ENCODE measurements at regions not wholly inside any gene's neighbourhood (a gene's known extent, or its start where the extent isn't known, plus 50 kb on each side); places are given as distances from the start of the nearest gene placed in this dataset.
"Not testable (repeated sequence)": the region's sequence is repeated elsewhere in the genome, so short reads cannot be mapped to it uniquely, and the experiment has no call there.

GRCh38 chr4:60579335-60579734 is 620.8 kb upstream of the ADGRL3 start:
- no peak for DNase-seq

GRCh38 chr4:60581919-60582536 is 618.1 kb upstream of the ADGRL3 start:
- DNase-seq: no peak

- DNase-seq: no peak
Measured at GRCh38 chr4:60588556-60588955, 611.6 kb upstream of the ADGRL3 start.

GRCh38 chr4:60589425-60589824 is 610.7 kb upstream of the ADGRL3 start:
- no peak for DNase-seq

GRCh38 chr4:60590116-60590515 is 610.0 kb upstream of the ADGRL3 start:
- DNase-seq: no peak

- no peak for DNase-seq
Measured at GRCh38 chr4:60605646-60606354, 594.3 kb upstream of the ADGRL3 start.

GRCh38 chr4:60611762-60612496 is 588.2 kb upstream of the ADGRL3 start:
- DNase-seq: no peak

GRCh38 chr4:60617731-60618130 is 582.4 kb upstream of the ADGRL3 start:
- DNase-seq: no peak

GRCh38 chr4:60619531-60620305 is 580.4 kb upstream of the ADGRL3 start:
- DNase-seq: no peak

GRCh38 chr4:60637976-60638375 is 562.1 kb upstream of the ADGRL3 start:
- no peak for DNase-seq

- no peak for DNase-seq
Measured at GRCh38 chr4:60648774-60649173, 551.4 kb upstream of the ADGRL3 start.

GRCh38 chr4:60652933-60653332 is 547.2 kb upstream of the ADGRL3 start:
- no peak for DNase-seq

GRCh38 chr4:60655356-60655755 is 544.8 kb upstream of the ADGRL3 start:
- DNase-seq: no peak

GRCh38 chr4:60656171-60656570 is 544.0 kb upstream of the ADGRL3 start:
- no peak for DNase-seq

GRCh38 chr4:60657041-60657440 is 543.1 kb upstream of the ADGRL3 start:
- no peak for DNase-seq

GRCh38 chr4:60657807-60658206 is 542.3 kb upstream of the ADGRL3 start:
- DNase-seq: no peak

GRCh38 chr4:60663769-60664168 is 536.4 kb upstream of the ADGRL3 start:
- DNase-seq: no peak

- DNase-seq: no peak
Measured at GRCh38 chr4:60682901-60683300, 517.2 kb upstream of the ADGRL3 start.

GRCh38 chr4:60683357-60683756 is 516.8 kb upstream of the ADGRL3 start:
- DNase-seq: no peak

GRCh38 chr4:60683973-60684372 is 516.2 kb upstream of the ADGRL3 start:
- DNase-seq: no peak

- not testable (repeated sequence) for DNase-seq
Measured at GRCh38 chr4:60696062-60696461, 504.1 kb upstream of the ADGRL3 start.

GRCh38 chr4:60709061-60709460 is 491.1 kb upstream of the ADGRL3 start:
- no peak for DNase-seq

GRCh38 chr4:60718874-60719273 is 481.3 kb upstream of the ADGRL3 start:
- no peak for DNase-seq

Data from midbrain (tissue), 1 donor.